ENCODE measurements at regions not wholly inside any gene's neighbourhood (a gene's known extent, or its start where the extent isn't known, plus 50 kb on each side); places are given as distances from the start of the nearest gene placed in this dataset.

DNA sequence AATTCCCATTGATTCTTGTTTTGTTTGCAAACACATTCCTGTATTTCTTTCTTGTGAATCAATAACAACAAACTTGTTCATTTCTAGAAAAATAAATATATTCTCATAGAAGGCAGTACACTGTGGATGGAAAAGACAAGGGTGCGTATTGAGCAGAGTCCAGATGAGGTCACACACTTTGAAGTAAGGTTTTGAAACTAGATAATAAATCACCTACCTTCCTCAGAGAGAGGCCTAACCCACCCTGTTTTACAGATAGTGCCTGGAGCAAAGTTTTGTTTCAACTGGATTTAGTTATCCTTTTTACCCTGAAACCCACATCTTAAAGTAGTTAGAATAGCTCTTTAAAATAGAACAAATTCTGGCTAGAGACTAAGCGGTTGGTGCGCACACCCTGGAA is 137.1 kb upstream of the PIEZO2 start:
- TF ChIP-seq, protein P1, sequence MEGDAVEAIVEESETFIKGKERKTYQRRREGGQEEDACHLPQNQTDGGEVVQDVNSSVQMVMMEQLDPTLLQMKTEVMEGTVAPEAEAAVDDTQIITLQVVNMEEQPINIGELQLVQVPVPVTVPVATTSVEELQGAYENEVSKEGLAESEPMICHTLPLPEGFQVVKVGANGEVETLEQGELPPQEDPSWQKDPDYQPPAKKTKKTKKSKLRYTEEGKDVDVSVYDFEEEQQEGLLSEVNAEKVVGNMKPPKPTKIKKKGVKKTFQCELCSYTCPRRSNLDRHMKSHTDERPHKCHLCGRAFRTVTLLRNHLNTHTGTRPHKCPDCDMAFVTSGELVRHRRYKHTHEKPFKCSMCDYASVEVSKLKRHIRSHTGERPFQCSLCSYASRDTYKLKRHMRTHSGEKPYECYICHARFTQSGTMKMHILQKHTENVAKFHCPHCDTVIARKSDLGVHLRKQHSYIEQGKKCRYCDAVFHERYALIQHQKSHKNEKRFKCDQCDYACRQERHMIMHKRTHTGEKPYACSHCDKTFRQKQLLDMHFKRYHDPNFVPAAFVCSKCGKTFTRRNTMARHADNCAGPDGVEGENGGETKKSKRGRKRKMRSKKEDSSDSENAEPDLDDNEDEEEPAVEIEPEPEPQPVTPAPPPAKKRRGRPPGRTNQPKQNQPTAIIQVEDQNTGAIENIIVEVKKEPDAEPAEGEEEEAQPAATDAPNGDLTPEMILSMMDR (IDR thresholded peaks at IDR 0.05) = no peak
- TF ChIP-seq ZFX (IDR thresholded peaks at IDR 0.05; ENCODE audit: borderline replicate concordance) = no peak

All from 22Rv1 (cell line).